SK-N-SH (cell line): ENCODE measurements at regions not wholly inside any gene's neighbourhood (a gene's known extent, or its start where the extent isn't known, plus 50 kb on each side); places are given as distances from the start of the nearest gene placed in this dataset.

Experiments used
- CTCF ChIA-PET: fragments of 300-600, 350-600 bp; formaldehyde crosslinking; extraction: SDS; loops from one replicate; lab custom pipeline; 2021; lab: Yijun Ruan, JAX
- POLR2A ChIA-PET: fragments of 350-600 bp; sonication (Branson Sonifier 250); formaldehyde crosslinking; extraction: SDS; loops from one replicate; lab custom pipeline; 2020; ENCODE audit warnings: antibody characterized with exemption, inconsistent platforms; lab: Yijun Ruan, JAX
- DNase-seq: peaks from one replicate; pipeline ENCODE4 v3.0.0; 2012
- H2AFZ ChIP-seq: fragments of 200-600 bp; sonication (generic); 2 replicates; pipeline ENCODE4 v1.8.1; 2016; ENCODE audit warnings: antibody characterized with exemption, mild to moderate bottlenecking, low read depth
- H3F3A ChIP-seq: fragments of 200-600 bp; sonication (generic); replicated peaks from 2 replicates; pipeline ENCODE3; 2016; ENCODE audit warnings: antibody characterized with exemption, mild to moderate bottlenecking; ENCODE audit not compliant: insufficient read depth
- H3K27ac ChIP-seq, 2 experiments: fragments of 200-500 bp in 1 of 2; fragments of 200-600 bp in 1 of 2; sonication (Bioruptor generic) in 1 of 2; sonication (generic), shearing (Covaris generic) in 1 of 2; 2 replicates each; pipeline versions ENCODE4 v1.5.1 to v1.6.1; 2014 to 2016; ENCODE audit warnings: low read depth in 2 of 2, inconsistent platforms in 1 of 2, low read length in 1 of 2, mild to moderate bottlenecking in 1 of 2, mixed read lengths in 1 of 2
- H3K27me3 ChIP-seq: fragments of 200-600 bp; sonication (generic), shearing (Covaris generic); 2 replicates; pipeline ENCODE4 v1.6.1; 2016; ENCODE audit warnings: mixed run types; ENCODE audit not compliant: insufficient read depth
- H3K36me3 ChIP-seq, 2 experiments: fragments of 200-500 bp in 1 of 2; fragments of 200-600 bp in 1 of 2; sonication (Bioruptor generic) in 1 of 2; sonication (generic) in 1 of 2; replicated peaks in 1 of 2; 2 replicates each; pipeline versions ENCODE3 to v1.5.1; 2014 to 2016; ENCODE audit warnings: low read length in 1 of 2, mild to moderate bottlenecking in 1 of 2; ENCODE audit not compliant: insufficient read depth in 2 of 2, control insufficient read depth in 1 of 2
- H3K4me1 ChIP-seq, 2 experiments: fragments of 200-500 bp in 1 of 2; fragments of 200-600 bp in 1 of 2; sonication (Bioruptor generic) in 1 of 2; sonication (generic), shearing (Covaris generic) in 1 of 2; 2 replicates each; pipeline versions ENCODE4 v1.5.1 to v1.6.1; 2014 to 2016; ENCODE audit warnings: low read depth in 1 of 2, low read length in 1 of 2, mixed run types in 1 of 2; ENCODE audit not compliant: insufficient read depth in 2 of 2, control insufficient read depth in 1 of 2
- H3K4me2 ChIP-seq: fragments of 200-600 bp; sonication (generic), shearing (Covaris generic); 2 replicates; pipeline ENCODE4 v1.6.1; 2017; ENCODE audit warnings: mixed run types
- H3K4me3 ChIP-seq, 2 experiments: fragments of 200-500 bp in 1 of 2; fragments of 200-600 bp in 1 of 2; sonication (Bioruptor generic) in 1 of 2; sonication (generic), shearing (Covaris generic) in 1 of 2; 2 replicates each; pipeline versions ENCODE4 v1.5.1 to v1.8.1; 2014 to 2016; ENCODE audit warnings: low read depth in 2 of 2, inconsistent platforms in 1 of 2, low read length in 1 of 2, mild to moderate bottlenecking in 1 of 2, mixed read lengths in 1 of 2, moderate library complexity in 1 of 2
- H3K79me2 ChIP-seq: fragments of 200-600 bp; sonication (generic); 2 replicates; pipeline ENCODE4 v1.8.1; 2017; ENCODE audit warnings: mild to moderate bottlenecking; ENCODE audit not compliant: insufficient read depth
- H3K9ac ChIP-seq: fragments of 200-600 bp; sonication (generic); 2 replicates; pipeline ENCODE4 v1.6.1; 2017; ENCODE audit warnings: mixed run types
- H3K9me2 ChIP-seq: fragments of 200-600 bp; sonication (generic); 2 replicates; pipeline ENCODE4 v1.6.1; 2017; ENCODE audit warnings: mixed run types
- H3K9me3 ChIP-seq: fragments of 200-600 bp; sonication (generic); 2 replicates; pipeline ENCODE4 v1.6.1; 2017; ENCODE audit warnings: mixed run types, mild to moderate bottlenecking, moderate library complexity
- H4K20me1 ChIP-seq: fragments of 200-600 bp; sonication (generic); 2 replicates; pipeline ENCODE4 v1.6.1; 2017; ENCODE audit warnings: mild to moderate bottlenecking, mixed run types; ENCODE audit not compliant: insufficient read depth
- CTCF ChIP-seq: fragments of 200-600 bp; sonication (generic); IDR thresholded peaks from 2 replicates; pipeline ENCODE4 v1.6.1; 2017; ENCODE audit warnings: antibody characterized with exemption, mild to moderate bottlenecking, moderate library complexity
- ELF1 ChIP-seq: IDR thresholded peaks from 2 replicates; pipeline ENCODE4 v1.4.0; 2012
- EZH2phosphoT487 ChIP-seq: fragments of 200-600 bp; sonication (generic); IDR thresholded peaks from 2 replicates; pipeline ENCODE4 v1.6.1; 2017; ENCODE audit warnings: low read depth, mixed run types, mild to moderate bottlenecking, antibody characterized with exemption, moderate library complexity, borderline replicate concordance
- FOXJ3 ChIP-seq: sonication (generic); formaldehyde crosslinking; IDR thresholded peaks from 2 replicates; pipeline ENCODE4 v1.5.1; 2020; ENCODE audit warnings: mild to moderate bottlenecking, missing genetic modification reagents
- IRF3 ChIP-seq: fragments of 150-350 bp; IDR thresholded peaks from 2 replicates; pipeline ENCODE4 v1.6.1; 2016; ENCODE audit warnings: mild to moderate bottlenecking, low read depth, low read length
- JUND ChIP-seq: IDR thresholded peaks from 2 replicates; pipeline ENCODE4 v1.4.0; 2012
- MEF2A ChIP-seq: IDR thresholded peaks from 2 replicates; pipeline ENCODE4 v1.4.0; 2012; ENCODE audit warnings: low read depth, borderline replicate concordance
- NFIC ChIP-seq: IDR thresholded peaks from 2 replicates; pipeline ENCODE4 v1.4.0; 2012; ENCODE audit warnings: borderline replicate concordance
- NRF1 ChIP-seq: IDR thresholded peaks from 2 replicates; pipeline ENCODE4 v1.6.1; 2012; ENCODE audit warnings: low read depth, mild to moderate bottlenecking, low read length
- POLR2AphosphoS5 ChIP-seq: IDR thresholded peaks from 2 replicates; pipeline ENCODE4 v1.6.1; 2012; ENCODE audit warnings: low read depth, low read length
- RCOR1 ChIP-seq: fragments of 150-350 bp; IDR thresholded peaks from 2 replicates; pipeline ENCODE4 v1.6.1; 2017; ENCODE audit warnings: antibody characterized with exemption, low read length
- RFX5 ChIP-seq: IDR thresholded peaks from 2 replicates; pipeline ENCODE4 v1.6.1; 2012; ENCODE audit warnings: mild to moderate bottlenecking, improper control_type of control experiment, low read length
- RXRA ChIP-seq: IDR thresholded peaks from 2 replicates; pipeline ENCODE4 v1.4.0; 2012; ENCODE audit warnings: low read depth, mild to moderate bottlenecking, borderline replicate concordance
- SIN3A ChIP-seq: IDR thresholded peaks from 2 replicates; pipeline ENCODE4 v1.6.1; 2012; ENCODE audit warnings: low read depth, mild to moderate bottlenecking, low read length, moderate library complexity, borderline replicate concordance
- SMC3 ChIP-seq: IDR thresholded peaks from 2 replicates; pipeline ENCODE4 v1.6.1; 2012; ENCODE audit warnings: low read depth, low read length, improper control_type of control experiment
- TAF1 ChIP-seq: IDR thresholded peaks from 2 replicates; pipeline ENCODE4 v1.6.1; 2012; ENCODE audit warnings: low read depth, mild to moderate bottlenecking, low read length, moderate library complexity, borderline replicate concordance
- TEAD4 ChIP-seq: IDR thresholded peaks from 2 replicates; pipeline ENCODE4 v1.4.0; 2012; ENCODE audit warnings: mild to moderate bottlenecking, borderline replicate concordance; ENCODE audit not compliant: insufficient read depth
- YY1 ChIP-seq: IDR thresholded peaks from 2 replicates; pipeline ENCODE4 v1.4.0; 2012; ENCODE audit warnings: low read depth, mild to moderate bottlenecking
- ZBTB33 ChIP-seq: IDR thresholded peaks from 2 replicates; pipeline ENCODE4 v1.4.0; 2012; ENCODE audit warnings: low read depth, borderline replicate concordance
- WGBS: methylation state at CpG from one replicate; pipeline ENCODE4 v1.1.6; 2017; ENCODE audit warnings: low lambda C conversion rate; 5-methylcytosine and 5-hydroxymethylcytosine counted together

GRCh38 chr2:59000796-59001195, 759.7 kb upstream of the FANCL start (continued):
- TF ChIP-seq ZBTB33 = no peak
- no peak for TF ChIP-seq MEF2A
- TF ChIP-seq TEAD4 = no peak
- TF ChIP-seq YY1 = no peak

- CTCF ChIA-PET = no interaction called here
- Histone ChIP-seq H3K9ac (no peak overlapping the region), H3F3A (no peaks in the 10 kb centered on the region), H3K4me2 (no peak overlapping the region), H3K79me2 (no peaks in the 10 kb centered on the region), H3K27me3 (no peaks in the 10 kb centered on the region), H3K9me3 (no peaks in the 10 kb centered on the region)
- no peak for TF ChIP-seq IRF3
- no peak for TF ChIP-seq NFIC
- no peak for TF ChIP-seq SIN3A
- no peak for TF ChIP-seq TAF1
- no peak for TF ChIP-seq POLR2AphosphoS5
- no peak for TF ChIP-seq YY1
- TF ChIP-seq NRF1 = no peak
- TF ChIP-seq RCOR1 = no peak
- TF ChIP-seq FOXJ3 = no peak
- TF ChIP-seq JUND = no peak
- TF ChIP-seq RXRA = no peak
- TF ChIP-seq, all 33 proteins: peak for 0
- H4K20me1 ChIP-seq = no peaks in the 10 kb centered on the region
- no peaks in the 10 kb centered on the region for H3K4me1 ChIP-seq
- H3K9me2 ChIP-seq = no peaks in the 10 kb centered on the region
- H3K4me3 ChIP-seq = no peak overlapping the region
- no peak overlapping the region for H3K27ac ChIP-seq
- H3K36me3 ChIP-seq = no peaks in the 10 kb centered on the region
- no peak for DNase-seq
- POLR2A ChIA-PET = no interaction called here
- WGBS = 24% methylated on average over 4 of the region's 4 CpGs
- H2AFZ ChIP-seq = no peak overlapping the region
Observed at GRCh38 chr2:58992062-58992706, 751.1 kb upstream of the FANCL start.

GRCh38 chr2:58991357-58991756, 750.2 kb upstream of the FANCL start:
- ChIA-PET POLR2A (no interaction called here), CTCF (interaction anchor here (1.0 kb wide), 1 partner anchor 9 kb away, joined by 3 read pairs; no protein-coding TSS in a partner anchor)
- Histone ChIP-seq H3K9me3 (no peaks in the 10 kb centered on the region), H3K4me1 (no peaks in the 10 kb centered on the region), H3K4me2 (no peak overlapping the region), H3K4me3 (no peak overlapping the region), H3K36me3 (no peaks in the 10 kb centered on the region), H3F3A (no peaks in the 10 kb centered on the region), H3K27me3 (no peaks in the 10 kb centered on the region), H2AFZ (no peak overlapping the region), H3K79me2 (no peaks in the 10 kb centered on the region), H4K20me1 (no peaks in the 10 kb centered on the region), H3K9me2 (no peaks in the 10 kb centered on the region), H3K27ac (no peak overlapping the region), H3K9ac (no peak overlapping the region)
- no peak for DNase-seq
- 37% methylated on average over 5 of the region's 5 CpGs for WGBS
- TF ChIP-seq CTCF = no peak
- no peak for TF ChIP-seq RFX5
- TF ChIP-seq FOXJ3 = no peak
- TF ChIP-seq EZH2phosphoT487 = no peak
- TF ChIP-seq SMC3 = no peak
- TF ChIP-seq RXRA = no peak
- no peak for TF ChIP-seq ELF1
- no peak for TF ChIP-seq TAF1
